Body of pancreas (tissue), 4 donors: ENCODE measurements at regions not wholly inside any gene's neighbourhood (a gene's known extent, or its start where the extent isn't known, plus 50 kb on each side); places are given as distances from the start of the nearest gene placed in this dataset.

Source experiments
- ATAC-seq: fragments of 150-250 bp; one replicate; pipeline ENCODE4 v1.9.1; 2016
- DNase-seq, 4 donors: peaks; one replicate each; pipeline ENCODE4 v3.0.0-alpha.2; 2019
- H3K27ac ChIP-seq, 4 donors: fragments of 200-600 bp; sonication (generic); 1 replicate in 3 of 4; 2 replicates in 1 of 4; pipeline versions ENCODE4 v1.5.1 to v1.6.1; 2016 to 2019; ENCODE audit warnings: mild to moderate bottlenecking in 1 of 4, mixed read lengths in 1 of 4, moderate library complexity in 1 of 4
- H3K27me3 ChIP-seq, 2 donors: fragments of 200-600 bp; sonication (generic); one replicate each; pipeline ENCODE4 v1.6.0; 2016; ENCODE audit warnings: mild to moderate bottlenecking in 1 of 2
- H3K36me3 ChIP-seq, 2 donors: fragments of 200-600 bp; sonication (generic); replicated peaks in 1 of 2; 2 replicates each; pipeline ENCODE4 v1.5.1; 2016; ENCODE audit warnings: low read depth in 2 of 2; ENCODE audit not compliant: insufficient read depth in 1 of 2
- H3K4me1 ChIP-seq: fragments of 200-600 bp; sonication (generic); one replicate; pipeline ENCODE4 v1.6.0; 2016
- H3K4me3 ChIP-seq, 2 donors: fragments of 200-600 bp; sonication (generic); 1 replicate in 1 of 2; 2 replicates in 1 of 2; pipeline ENCODE4 v1.5.1; 2016 to 2019
- H3K9me3 ChIP-seq, 3 donors: fragments of 200-600 bp; sonication (generic); 1 replicate in 2 of 3; 2 replicates in 1 of 3; pipeline ENCODE4 v1.5.1; 2016
- CTCF ChIP-seq, 7 experiments: fragments of 450-650 bp in 4 of 7; fragments of 200-600 bp in 3 of 7; sonication (generic) in 3 of 7; IDR thresholded peaks; one replicate each; pipeline ENCODE4 v1.5.1; 2016 to 2019; ENCODE audit warnings: antibody characterized with exemption in 7 of 7
- POLR2A ChIP-seq, 3 donors: fragments of 450-650 bp; IDR thresholded peaks; one replicate each; pipeline ENCODE4 v1.6.1; 2016; ENCODE audit warnings: antibody characterized with exemption in 3 of 3, mild to moderate bottlenecking in 2 of 3
- WGBS, 2 donors: methylation state at CpG; one replicate each; pipeline ENCODE4 v1.1.5; 2017; 5-methylcytosine and 5-hydroxymethylcytosine counted together
- intact Hi-C: fragments of 100-400 bp; cut with DNase I; formaldehyde crosslinking; loops from one replicate; pipeline ENCODE4 v1.15.1; 2023

DNA sequence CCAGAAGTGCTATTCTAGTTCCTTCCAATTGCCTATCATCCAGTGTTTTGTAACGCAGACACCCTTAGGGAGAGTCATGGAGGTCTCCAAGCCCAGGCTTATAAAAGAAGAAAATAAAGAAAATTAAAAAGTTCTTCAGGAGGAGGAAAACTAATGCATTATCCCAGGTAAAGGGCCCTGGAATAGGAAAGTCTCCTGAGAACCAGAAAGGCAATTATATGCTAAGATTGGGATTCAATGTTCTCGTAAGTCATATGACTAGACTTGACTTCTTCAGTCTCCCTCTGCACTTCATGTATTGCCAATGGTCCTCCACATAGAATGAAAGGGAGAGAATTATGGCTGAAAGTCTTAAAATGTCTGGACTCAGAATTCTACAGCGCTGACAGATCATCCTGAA, 154.4 kb upstream of the STK32A start:
- DNase-seq: no peak
- intact Hi-C loops: no loop called here
- 76 to 87% methylated on average over 3 of the region's 3 CpGs for WGBS, 2 donors
- H3K36me3 ChIP-seq: no peaks in the 10 kb centered on the region
- no peak for ATAC-seq
- H3K4me1 ChIP-seq: no peaks in the 10 kb centered on the region
- no peak overlapping the region for H3K4me3 ChIP-seq
- H3K9me3 ChIP-seq: no peaks in the 10 kb centered on the region
- no peaks in the 10 kb centered on the region for H3K27me3 ChIP-seq
- H3K27ac ChIP-seq: no peak overlapping the region
- no peak for TF ChIP-seq CTCF (IDR thresholded peaks at IDR 0.05)
- TF ChIP-seq POLR2A (IDR thresholded peaks at IDR 0.05): no peak

DNA sequence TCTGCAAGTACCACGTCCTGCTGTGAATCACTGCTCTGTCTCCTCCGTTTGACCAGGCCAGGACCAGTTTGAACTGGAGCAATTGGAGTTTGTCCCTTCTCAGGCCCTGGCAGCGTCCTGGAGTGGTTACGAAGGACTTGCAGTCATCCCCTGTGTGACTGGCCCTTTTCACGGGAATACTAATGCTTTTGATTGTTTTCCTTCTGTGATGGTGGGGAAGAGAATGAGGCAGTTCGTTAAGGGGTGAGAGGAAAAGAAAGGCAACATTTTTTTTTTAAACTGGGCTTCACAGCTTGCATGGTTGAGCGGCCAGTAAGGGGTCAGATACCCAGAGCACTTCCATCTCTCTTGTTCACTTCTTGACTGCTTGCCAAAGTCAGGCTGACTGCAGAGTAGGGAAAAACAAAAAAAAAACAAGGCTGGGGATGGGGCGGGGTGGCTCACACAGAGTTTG, 153.5 kb upstream of the STK32A start:
- Histone ChIP-seq H3K4me1 (no peaks in the 10 kb centered on the region), H3K27ac (no peak overlapping the region), H3K4me3 (no peak overlapping the region), H3K27me3 (no peaks in the 10 kb centered on the region), H3K9me3 (no peaks in the 10 kb centered on the region), H3K36me3 (no peaks in the 10 kb centered on the region)
- intact Hi-C loops: no loop called here
- TF ChIP-seq POLR2A (IDR thresholded peaks at IDR 0.05) (no peak), CTCF (IDR thresholded peaks at IDR 0.05) (no peak)
- DNase-seq (no peak), ATAC-seq (no peak)
- 58 to 60% methylated on average over 8 of the region's 8 CpGs for WGBS, 2 donors

GRCh38 chr5:147084702-147085101, 150.1 kb upstream of the STK32A start:
- TF ChIP-seq POLR2A (IDR thresholded peaks at IDR 0.05): no peak
- no peak for TF ChIP-seq CTCF (IDR thresholded peaks at IDR 0.05)
- intact Hi-C loops: no loop called here
- no peaks in the 10 kb centered on the region for H3K36me3 ChIP-seq
- no peak for DNase-seq
- WGBS, 2 donors: 56 to 69% methylated on average over 1 of the region's 1 CpG
- H3K27ac ChIP-seq: no peak overlapping the region
- H3K27me3 ChIP-seq: no peaks in the 10 kb centered on the region
- no peaks in the 10 kb centered on the region for H3K9me3 ChIP-seq
- no peak for ATAC-seq
- H3K4me1 ChIP-seq: no peaks in the 10 kb centered on the region
- H3K4me3 ChIP-seq: no peak overlapping the region

- ATAC-seq: no peak
- Histone ChIP-seq H3K4me3 (no peak overlapping the region), H3K4me1 (no peaks in the 10 kb centered on the region), H3K27ac (no peak overlapping the region), H3K36me3 (no peaks in the 10 kb centered on the region), H3K9me3 (no peaks in the 10 kb centered on the region), H3K27me3 (no peaks in the 10 kb centered on the region)
- WGBS, 2 donors: 63% methylated on average over 7 of the region's 7 CpGs
- no peak for DNase-seq
- intact Hi-C loops: no loop called here
- TF ChIP-seq CTCF (IDR thresholded peaks at IDR 0.05) (no peak), POLR2A (IDR thresholded peaks at IDR 0.05) (no peak)
Observed at GRCh38 chr5:147085409-147085808, 149.4 kb upstream of the STK32A start.

DNA sequence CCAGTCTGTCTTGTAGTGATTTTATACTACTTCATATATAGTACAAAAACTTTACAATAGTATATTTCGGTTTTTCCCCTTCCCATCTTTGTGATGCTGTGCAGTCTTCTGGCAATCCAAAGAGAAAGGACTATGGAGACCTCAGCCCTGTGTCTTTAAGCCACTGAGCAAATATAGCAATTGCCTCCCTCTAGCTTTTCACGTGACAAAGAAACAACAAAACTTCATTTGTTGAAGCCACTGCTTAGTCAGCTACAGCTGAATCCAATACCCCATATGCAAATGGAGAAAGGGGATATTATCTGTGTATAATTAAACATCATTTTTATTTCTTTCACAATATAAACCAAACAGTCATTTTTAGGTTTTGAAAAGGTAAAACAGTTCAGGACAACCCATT, 142.8 kb upstream of the STK32A start:
- Histone ChIP-seq H3K27ac (no peak overlapping the region), H3K27me3 (no peaks in the 10 kb centered on the region), H3K36me3 (no peaks in the 10 kb centered on the region), H3K4me1 (no peaks in the 10 kb centered on the region), H3K9me3 (no peaks in the 10 kb centered on the region), H3K4me3 (no peak overlapping the region)
- no peak for ATAC-seq
- no peak for TF ChIP-seq POLR2A (IDR thresholded peaks at IDR 0.05)
- TF ChIP-seq CTCF (IDR thresholded peaks at IDR 0.05): no peak
- intact Hi-C loops: no loop called here
- WGBS, 2 donors: 40 to 48% methylated on average over 2 of the region's 2 CpGs
- no peak for DNase-seq
